Upper lobe of right lung (tissue), 1 donor: ENCODE measurements at regions not wholly inside any gene's neighbourhood (a gene's known extent, or its start where the extent isn't known, plus 50 kb on each side); places are given as distances from the start of the nearest gene placed in this dataset.

Experiments
- ATAC-seq: fragments of 200-7000 bp; cut with Tn5 transposase; one replicate; pipeline ENCODE4 v1.9.1; 2020; ENCODE audit warnings: mild to moderate bottlenecking, moderate library complexity
- DNase-seq: peaks from one replicate; pipeline ENCODE4 v3.0.0-alpha.2; 2020
- H3K27ac ChIP-seq: fragments of 200-600 bp; one replicate; pipeline ENCODE4 v1.8.0; 2022
- H3K27me3 ChIP-seq: fragments of 200-600 bp; one replicate; pipeline ENCODE4 v1.8.0; 2022; ENCODE audit warnings: mild to moderate bottlenecking
- H3K36me3 ChIP-seq: fragments of 200-600 bp; one replicate; pipeline ENCODE4 v1.8.0; 2022
- H3K4me1 ChIP-seq: fragments of 200-600 bp; one replicate; pipeline ENCODE4 v1.8.0; 2022
- H3K4me3 ChIP-seq: fragments of 200-600 bp; one replicate; pipeline ENCODE4 v1.8.0; 2022; ENCODE audit warnings: mild to moderate bottlenecking
- H3K9me3 ChIP-seq: fragments of 200-600 bp; one replicate; pipeline ENCODE4 v1.8.0; 2022
- CTCF ChIP-seq: fragments of 200-600 bp; IDR thresholded peaks from one replicate; pipeline ENCODE4 v1.8.0; 2022; ENCODE audit warnings: antibody characterized with exemption
- intact Hi-C: fragments of 100-400 bp; cut with DNase I; formaldehyde crosslinking; loops from one replicate; pipeline ENCODE4 v1.11.0; 2022
- donor health status: DM: no; HTN: yes; CAD: no; lungs with severe emphysema.

DNA sequence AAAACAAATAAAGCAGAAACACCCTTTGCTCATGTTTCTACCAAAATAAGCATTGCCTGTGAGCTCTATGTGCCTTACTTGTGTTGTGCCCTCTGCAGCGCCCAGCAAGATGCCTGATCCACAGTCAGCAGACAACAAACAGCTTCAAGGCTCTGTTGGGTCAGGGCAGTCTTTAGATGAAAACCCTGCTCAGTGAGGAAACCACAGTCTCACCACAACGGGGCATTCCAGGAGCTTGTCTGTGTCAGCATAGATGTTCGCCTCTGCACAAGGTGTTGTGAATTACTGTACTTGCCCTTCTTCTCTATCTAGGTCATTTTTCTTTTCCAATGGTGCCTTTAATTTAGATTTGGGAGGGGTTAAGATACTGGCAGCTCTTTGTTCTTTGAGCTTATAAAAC lies 251.9 kb downstream of the COL4A1 start:
- no peak for TF ChIP-seq CTCF
- H3K4me3 ChIP-seq: no peak overlapping the region
- H3K36me3 ChIP-seq: no peaks in the 10 kb centered on the region
- H3K27ac ChIP-seq: no peak overlapping the region
- H3K4me1 ChIP-seq: no peaks in the 10 kb centered on the region
- DNase-seq (no peak), ATAC-seq (no peak)
- intact Hi-C loops: no loop called here
- no peaks in the 10 kb centered on the region for H3K9me3 ChIP-seq
- H3K27me3 ChIP-seq: no peaks in the 10 kb centered on the region

- ATAC-seq: peak; percentile 14
- no peak for DNase-seq
Observed at GRCh38 chr13:110054041-110054440, 252.9 kb downstream of the COL4A1 start.

GRCh38 chr13:110047496-110047895 lies 259.5 kb downstream of the COL4A1 start:
- H3K4me3 ChIP-seq: no peak overlapping the region
- H3K4me1 ChIP-seq: peaks cover 3% of the 10 kb centered on the region
- peak; percentile 97 for ATAC-seq
- no peak for TF ChIP-seq CTCF
- H3K36me3 ChIP-seq: no peaks in the 10 kb centered on the region
- H3K27me3 ChIP-seq: no peaks in the 10 kb centered on the region
- intact Hi-C loops: no loop called here
- no peaks in the 10 kb centered on the region for H3K9me3 ChIP-seq
- H3K27ac ChIP-seq: no peak overlapping the region
- peak; percentile 85 for DNase-seq

More at GRCh38 chr13:110054041-110054440, 252.9 kb downstream of the COL4A1 start:
- TF ChIP-seq CTCF: no peak
- Histone ChIP-seq H3K9me3 (no peaks in the 10 kb centered on the region), H3K4me1 (no peaks in the 10 kb centered on the region), H3K4me3 (no peak overlapping the region), H3K27me3 (no peaks in the 10 kb centered on the region), H3K27ac (no peak overlapping the region), H3K36me3 (no peaks in the 10 kb centered on the region)
- intact Hi-C loops: no loop called here

- peaks cover 3% of the 10 kb centered on the region for H3K4me1 ChIP-seq
- no peaks in the 10 kb centered on the region for H3K36me3 ChIP-seq
- no peak overlapping the region for H3K27ac ChIP-seq
- H3K9me3 ChIP-seq: no peaks in the 10 kb centered on the region
- H3K27me3 ChIP-seq: no peaks in the 10 kb centered on the region
- intact Hi-C loops: no loop called here
- DNase-seq (no peak), ATAC-seq (no peak)
- no peak overlapping the region for H3K4me3 ChIP-seq
- TF ChIP-seq CTCF: no peak
Observed at GRCh38 chr13:110046811-110047210, 260.1 kb downstream of the COL4A1 start.

GRCh38 chr13:110045919-110046318 lies 259.5 kb upstream of the IRS2 start:
- intact Hi-C loops: no loop called here
- DNase-seq (no peak), ATAC-seq (no peak)
- H3K27me3 ChIP-seq: no peaks in the 10 kb centered on the region
- peaks cover 3% of the 10 kb centered on the region for H3K4me1 ChIP-seq
- no peaks in the 10 kb centered on the region for H3K36me3 ChIP-seq
- TF ChIP-seq CTCF: no peak
- no peak overlapping the region for H3K27ac ChIP-seq
- no peaks in the 10 kb centered on the region for H3K9me3 ChIP-seq
- H3K4me3 ChIP-seq: no peak overlapping the region

DNA sequence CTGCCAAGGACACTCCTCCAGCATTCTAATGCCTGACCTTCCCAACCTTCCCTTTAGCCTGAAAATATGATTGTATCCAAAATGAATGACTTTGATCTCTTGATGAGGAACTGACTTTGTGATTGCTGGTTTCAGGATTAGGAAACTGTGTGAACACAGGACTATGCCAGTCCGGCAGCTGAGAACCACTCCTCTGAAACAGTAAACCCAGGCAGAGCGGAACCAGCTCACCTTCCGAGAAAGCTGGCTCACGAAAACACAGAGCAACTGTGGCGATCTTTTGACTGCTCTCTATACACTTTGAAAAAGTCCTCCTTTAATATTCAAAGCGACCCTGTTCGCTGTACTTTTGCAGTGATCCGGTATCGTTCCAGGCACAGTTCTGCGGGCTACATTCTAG lies 258.8 kb upstream of the IRS2 start:
- ATAC-seq (no peak), DNase-seq (no peak)
- Histone ChIP-seq H3K9me3 (no peaks in the 10 kb centered on the region), H3K36me3 (no peaks in the 10 kb centered on the region), H3K27ac (no peak overlapping the region), H3K4me1 (peaks cover 3% of the 10 kb centered on the region), H3K4me3 (no peak overlapping the region), H3K27me3 (no peaks in the 10 kb centered on the region)
- TF ChIP-seq CTCF: no peak
- intact Hi-C loops: no loop called here
